Activated T-helper 2 cell treated with anti-CD3 and anti-CD28 coated beads, Interferon-gamma antibody, Interleukin-2, Interleukin-4, amounts not matched to agents 10 μg/mL and 5 μg/mL and 100 μg/mL, durations not matched to agents 14 hours and 24 hours and 36 hours (primary cell): ENCODE measurements at regions not wholly inside any gene's neighbourhood (a gene's known extent, or its start where the extent isn't known, plus 50 kb on each side); places are given as distances from the start of the nearest gene placed in this dataset.
"Not testable (repeated sequence)": the region's sequence is repeated elsewhere in the genome, so short reads cannot be mapped to it uniquely, and the experiment has no call there.

ENCODE experiments used
- DNase-seq: peaks from one replicate; pipeline ENCODE4 v3.0.0; 2021; ENCODE audit warnings: low spot score
- H3K27ac Mint-ChIP-seq: one replicate; pipeline ENCODE4 v1.8.0; 2021; ENCODE audit warnings: mixed read lengths
- H3K27me3 Mint-ChIP-seq: one replicate; pipeline ENCODE4 v1.8.0; 2021; ENCODE audit warnings: low read depth, mixed read lengths
- H3K36me3 Mint-ChIP-seq: one replicate; pipeline ENCODE4 v1.8.0; 2021; ENCODE audit warnings: low read depth, mixed read lengths
- H3K4me1 Mint-ChIP-seq: one replicate; pipeline ENCODE4 v1.8.0; 2021; ENCODE audit warnings: low read depth, mixed read lengths
- H3K4me3 Mint-ChIP-seq: one replicate; pipeline ENCODE4 v1.8.0; 2021; ENCODE audit warnings: low read depth, mild to moderate bottlenecking, moderate library complexity, mixed read lengths
- H3K9me3 Mint-ChIP-seq: one replicate; pipeline ENCODE4 v1.8.0; 2021; ENCODE audit warnings: mixed read lengths
- intact Hi-C: fragments of 100-400 bp; cut with micrococcal nuclease; formaldehyde crosslinking; loops from one replicate; pipeline ENCODE4 v1.15.1; 2023

GRCh38 chr15:87743562-87743961, 513.0 kb downstream of the NTRK3 start:
- Mint-ChIP-seq H3K4me3 (no peak overlapping the region), H3K9me3 (no peaks in the 10 kb centered on the region), H3K36me3 (no peaks in the 10 kb centered on the region), H3K27me3 (no peaks in the 10 kb centered on the region), H3K4me1 (no peaks in the 10 kb centered on the region), H3K27ac (no peak overlapping the region)
- intact Hi-C loops = no loop called here
- DNase-seq = no peak

GRCh38 chr15:87741350-87741749, 515.2 kb downstream of the NTRK3 start:
- intact Hi-C loops = no loop called here
- H3K27me3 Mint-ChIP-seq = no peaks in the 10 kb centered on the region
- H3K27ac Mint-ChIP-seq = no peak overlapping the region
- H3K36me3 Mint-ChIP-seq = no peaks in the 10 kb centered on the region
- H3K9me3 Mint-ChIP-seq = no peaks in the 10 kb centered on the region
- DNase-seq = no peak
- H3K4me3 Mint-ChIP-seq = no peak overlapping the region
- H3K4me1 Mint-ChIP-seq = peaks cover 6% of the 10 kb centered on the region

- Mint-ChIP-seq H3K36me3 (no peaks in the 10 kb centered on the region), H3K27ac (no peak overlapping the region), H3K4me3 (no peak overlapping the region), H3K9me3 (no peaks in the 10 kb centered on the region), H3K27me3 (no peaks in the 10 kb centered on the region), H3K4me1 (peaks cover 6% of the 10 kb centered on the region)
- no peak for DNase-seq
- intact Hi-C loops = no loop called here
Observed at GRCh38 chr15:87740655-87741344, 515.7 kb downstream of the NTRK3 start.

GRCh38 chr15:87739866-87740265, 516.7 kb downstream of the NTRK3 start:
- no peaks in the 10 kb centered on the region for H3K27me3 Mint-ChIP-seq
- H3K36me3 Mint-ChIP-seq = no peaks in the 10 kb centered on the region
- no peaks in the 10 kb centered on the region for H3K9me3 Mint-ChIP-seq
- intact Hi-C loops = no loop called here
- H3K4me1 Mint-ChIP-seq = peaks cover 6% of the 10 kb centered on the region
- H3K27ac Mint-ChIP-seq = no peak overlapping the region
- no peak for DNase-seq
- no peak overlapping the region for H3K4me3 Mint-ChIP-seq

GRCh38 chr15:87739081-87739480, 517.5 kb downstream of the NTRK3 start:
- H3K36me3 Mint-ChIP-seq = no peaks in the 10 kb centered on the region
- H3K4me3 Mint-ChIP-seq = no peak overlapping the region
- H3K27me3 Mint-ChIP-seq = no peaks in the 10 kb centered on the region
- H3K4me1 Mint-ChIP-seq = peaks cover 6% of the 10 kb centered on the region
- H3K9me3 Mint-ChIP-seq = no peaks in the 10 kb centered on the region
- intact Hi-C loops = no loop called here
- no peak for DNase-seq
- no peak overlapping the region for H3K27ac Mint-ChIP-seq

GRCh38 chr15:87737460-87737859, 519.1 kb downstream of the NTRK3 start:
- H3K27me3 Mint-ChIP-seq, H3K4me1 Mint-ChIP-seq, intact Hi-C loops, H3K27ac Mint-ChIP-seq, H3K4me3 Mint-ChIP-seq, H3K36me3 Mint-ChIP-seq, H3K9me3 Mint-ChIP-seq, DNase-seq: not testable (repeated sequence)

- no peaks in the 10 kb centered on the region for H3K36me3 Mint-ChIP-seq
- no peaks in the 10 kb centered on the region for H3K27me3 Mint-ChIP-seq
- H3K4me1 Mint-ChIP-seq = peaks cover 6% of the 10 kb centered on the region
- H3K4me3 Mint-ChIP-seq = no peak overlapping the region
- DNase-seq = no peak
- intact Hi-C loops = no loop called here
- H3K9me3 Mint-ChIP-seq = no peaks in the 10 kb centered on the region
- H3K27ac Mint-ChIP-seq = no peak overlapping the region
Observed at GRCh38 chr15:87736891-87737389, 519.6 kb downstream of the NTRK3 start.

- no peak overlapping the region for H3K4me3 Mint-ChIP-seq
- no peaks in the 10 kb centered on the region for H3K9me3 Mint-ChIP-seq
- H3K36me3 Mint-ChIP-seq = no peaks in the 10 kb centered on the region
- peaks cover 6% of the 10 kb centered on the region for H3K4me1 Mint-ChIP-seq
- intact Hi-C loops = no loop called here
- H3K27me3 Mint-ChIP-seq = no peaks in the 10 kb centered on the region
- no peak for DNase-seq
- H3K27ac Mint-ChIP-seq = no peak overlapping the region
Observed at GRCh38 chr15:87736401-87736800, 520.1 kb downstream of the NTRK3 start.

GRCh38 chr15:87735522-87735921, 521.0 kb downstream of the NTRK3 start:
- Mint-ChIP-seq H3K27ac (no peak overlapping the region), H3K27me3 (no peaks in the 10 kb centered on the region), H3K9me3 (no peaks in the 10 kb centered on the region), H3K4me1 (peaks cover 6% of the 10 kb centered on the region), H3K4me3 (no peak overlapping the region), H3K36me3 (no peaks in the 10 kb centered on the region)
- DNase-seq = no peak
- intact Hi-C loops = no loop called here

GRCh38 chr15:87734571-87735373, 521.8 kb downstream of the NTRK3 start:
- peaks cover 6% of the 10 kb centered on the region for H3K4me1 Mint-ChIP-seq
- DNase-seq = no peak
- H3K27me3 Mint-ChIP-seq = no peaks in the 10 kb centered on the region
- H3K9me3 Mint-ChIP-seq = no peaks in the 10 kb centered on the region
- intact Hi-C loops = no loop called here
- no peak overlapping the region for H3K4me3 Mint-ChIP-seq
- H3K27ac Mint-ChIP-seq = no peak overlapping the region
- no peaks in the 10 kb centered on the region for H3K36me3 Mint-ChIP-seq

- no peak for DNase-seq
- intact Hi-C loops = no loop called here
- Mint-ChIP-seq H3K4me3 (no peak overlapping the region), H3K27ac (no peak overlapping the region), H3K4me1 (peaks cover 6% of the 10 kb centered on the region), H3K27me3 (no peaks in the 10 kb centered on the region), H3K36me3 (no peaks in the 10 kb centered on the region), H3K9me3 (no peaks in the 10 kb centered on the region)
Observed at GRCh38 chr15:87733977-87734376, 522.6 kb downstream of the NTRK3 start.

GRCh38 chr15:87733541-87733941, 523.0 kb downstream of the NTRK3 start:
- no peak for DNase-seq
- H3K4me3 Mint-ChIP-seq = no peak overlapping the region
- H3K27ac Mint-ChIP-seq = no peak overlapping the region
- H3K4me1 Mint-ChIP-seq = peaks cover 6% of the 10 kb centered on the region
- no peaks in the 10 kb centered on the region for H3K36me3 Mint-ChIP-seq
- no peaks in the 10 kb centered on the region for H3K9me3 Mint-ChIP-seq
- H3K27me3 Mint-ChIP-seq = no peaks in the 10 kb centered on the region
- intact Hi-C loops = no loop called here

GRCh38 chr15:87732976-87733375, 523.6 kb downstream of the NTRK3 start:
- Mint-ChIP-seq H3K27ac (no peak overlapping the region), H3K27me3 (no peaks in the 10 kb centered on the region), H3K36me3 (no peaks in the 10 kb centered on the region), H3K4me3 (no peak overlapping the region), H3K9me3 (no peaks in the 10 kb centered on the region), H3K4me1 (peaks cover 6% of the 10 kb centered on the region)
- intact Hi-C loops = no loop called here
- DNase-seq = no peak
